ENCODE measurements at regions not wholly inside any gene's neighbourhood (a gene's known extent, or its start where the extent isn't known, plus 50 kb on each side); places are given as distances from the start of the nearest gene placed in this dataset.

DNA sequence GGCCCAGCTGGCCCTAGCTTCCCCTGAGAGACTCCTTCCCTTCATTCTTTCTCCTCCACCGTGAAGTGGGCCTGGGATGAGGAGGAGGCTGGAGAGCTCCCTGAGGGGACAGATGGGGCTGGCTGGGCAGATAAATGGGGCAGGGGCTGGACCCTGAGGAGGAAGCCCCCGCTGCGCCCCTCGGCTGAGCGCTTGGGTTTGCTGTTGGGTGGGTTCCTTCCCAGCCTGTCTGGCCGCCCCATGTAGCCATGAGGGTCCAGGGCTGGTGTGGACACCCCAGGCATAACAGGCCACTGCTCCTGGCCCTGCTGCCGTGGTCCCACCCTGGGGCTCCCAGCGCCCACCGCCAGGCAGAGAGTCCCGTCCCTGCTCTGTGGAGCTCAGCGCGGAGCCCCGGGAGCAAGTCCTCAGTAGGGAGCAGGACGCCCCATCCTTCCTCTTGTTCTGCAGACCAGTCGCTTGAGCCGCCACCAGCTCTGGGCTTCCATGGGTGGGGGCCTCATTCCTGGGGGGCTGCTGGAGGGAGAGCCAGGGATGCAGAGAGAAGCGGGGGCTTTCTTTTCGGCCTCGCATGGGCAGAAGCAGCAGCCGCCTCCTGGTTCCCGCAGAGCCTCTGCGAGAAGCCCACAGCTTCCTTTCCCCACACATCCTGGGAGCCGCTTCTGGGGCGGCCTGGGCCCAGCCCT, 266.4 kb upstream of the TCERG1L start:
- Histone ChIP-seq H3K4me3 (replicated peaks in 1 of 3; ENCODE audit: low read depth in 2 of 3, low read length in 3 of 3) (no peak overlapping the region), H4K20me1 (ENCODE audit: insufficient read depth, low read length) (no peaks in the 10 kb centered on the region), H3K36me3 (replicated peaks in 1 of 2; ENCODE audit: control insufficient read depth in 1 of 2, insufficient read depth in 2 of 2, low read length in 2 of 2) (no peaks in the 10 kb centered on the region), H3K9ac (ENCODE audit: insufficient read depth, low read length, poor library complexity, severe bottlenecking) (no peak overlapping the region), H3K9me3 (replicated peaks in 1 of 2; ENCODE audit: control insufficient read depth in 1 of 2, insufficient read depth in 1 of 2, low read length in 2 of 2) (no peaks in the 10 kb centered on the region), H3K27ac (ENCODE audit: low read depth in 1 of 2, low read length in 2 of 2) (no peak overlapping the region), H3K4me2 (replicated peaks; ENCODE audit: extremely low read depth, low read length, poor library complexity, severe bottlenecking) (no peak overlapping the region), H3K79me2 (ENCODE audit: insufficient read depth, low read length) (no peaks in the 10 kb centered on the region), H3K4me1 (ENCODE audit: control insufficient read depth in 1 of 2, insufficient read depth in 2 of 2, low read length in 2 of 2) (no peaks in the 10 kb centered on the region), H3K27me3 (ENCODE audit: control insufficient read depth in 2 of 2, insufficient read depth in 2 of 2, low read length in 2 of 2) (no peaks in the 10 kb centered on the region), H2AFZ (ENCODE audit: insufficient read depth, low read depth, low read length, poor library complexity, severe bottlenecking) (no peak overlapping the region)
- Mint-ChIP-seq H3K4me1 (no peaks in the 10 kb centered on the region), H3K9me3 (peaks cover 0 to 3% (median 0%) of the 10 kb centered on the region in 7 donors), H3K27me3 (ENCODE audit: low read depth in 3 of 3) (peaks cover 2 to 4% (median 3%) of the 10 kb centered on the region in 3 donors), H3K27ac (no peak overlapping the region), H3K4me3 (no peak overlapping the region), H3K36me3 (no peaks in the 10 kb centered on the region)
- TF ChIP-seq, protein P1, sequence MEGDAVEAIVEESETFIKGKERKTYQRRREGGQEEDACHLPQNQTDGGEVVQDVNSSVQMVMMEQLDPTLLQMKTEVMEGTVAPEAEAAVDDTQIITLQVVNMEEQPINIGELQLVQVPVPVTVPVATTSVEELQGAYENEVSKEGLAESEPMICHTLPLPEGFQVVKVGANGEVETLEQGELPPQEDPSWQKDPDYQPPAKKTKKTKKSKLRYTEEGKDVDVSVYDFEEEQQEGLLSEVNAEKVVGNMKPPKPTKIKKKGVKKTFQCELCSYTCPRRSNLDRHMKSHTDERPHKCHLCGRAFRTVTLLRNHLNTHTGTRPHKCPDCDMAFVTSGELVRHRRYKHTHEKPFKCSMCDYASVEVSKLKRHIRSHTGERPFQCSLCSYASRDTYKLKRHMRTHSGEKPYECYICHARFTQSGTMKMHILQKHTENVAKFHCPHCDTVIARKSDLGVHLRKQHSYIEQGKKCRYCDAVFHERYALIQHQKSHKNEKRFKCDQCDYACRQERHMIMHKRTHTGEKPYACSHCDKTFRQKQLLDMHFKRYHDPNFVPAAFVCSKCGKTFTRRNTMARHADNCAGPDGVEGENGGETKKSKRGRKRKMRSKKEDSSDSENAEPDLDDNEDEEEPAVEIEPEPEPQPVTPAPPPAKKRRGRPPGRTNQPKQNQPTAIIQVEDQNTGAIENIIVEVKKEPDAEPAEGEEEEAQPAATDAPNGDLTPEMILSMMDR (IDR thresholded peaks at IDR 0.05), result no peak
- intact Hi-C loops (cut with micrococcal nuclease), result no loop called here
- WGBS (ENCODE audit: insufficient coverage), result 85% methylated on average over 19 of the region's 24 CpGs
- DNase-seq, result no peak

DNA sequence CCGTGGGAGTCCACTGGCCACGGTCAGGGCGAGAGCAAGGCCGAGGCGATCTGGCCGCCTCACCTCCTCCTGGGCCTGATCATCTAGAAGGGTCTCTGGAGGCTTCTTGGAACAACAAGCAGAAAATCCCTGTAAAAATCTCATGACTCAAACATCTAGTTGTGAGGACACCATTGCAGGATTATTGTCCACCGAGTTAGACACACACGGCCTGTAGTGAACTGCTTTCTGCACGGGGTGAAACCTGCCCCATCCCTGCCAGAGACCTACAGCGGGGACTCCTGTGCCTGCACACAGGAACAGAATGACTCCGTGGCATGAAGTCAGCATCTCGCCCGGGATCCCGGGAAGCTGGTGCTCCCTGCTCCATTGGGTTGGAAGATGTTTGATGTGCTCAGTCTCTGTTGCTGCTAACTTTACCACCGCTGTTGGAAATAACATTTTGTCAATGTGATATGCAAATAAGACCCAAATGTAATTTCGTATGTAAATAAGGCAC, 267.0 kb upstream of the TCERG1L start:
- Histone ChIP-seq H3K4me2 (replicated peaks; ENCODE audit: extremely low read depth, low read length, poor library complexity, severe bottlenecking) (no peak overlapping the region), H3K27ac (ENCODE audit: low read depth in 1 of 2, low read length in 2 of 2) (no peak overlapping the region), H3K27me3 (ENCODE audit: control insufficient read depth in 2 of 2, insufficient read depth in 2 of 2, low read length in 2 of 2) (no peaks in the 10 kb centered on the region), H3K4me3 (replicated peaks in 1 of 3; ENCODE audit: low read depth in 2 of 3, low read length in 3 of 3) (no peak overlapping the region), H3K9me3 (replicated peaks in 1 of 2; ENCODE audit: control insufficient read depth in 1 of 2, insufficient read depth in 1 of 2, low read length in 2 of 2) (no peaks in the 10 kb centered on the region), H3K4me1 (ENCODE audit: control insufficient read depth in 1 of 2, insufficient read depth in 2 of 2, low read length in 2 of 2) (no peaks in the 10 kb centered on the region), H3K36me3 (replicated peaks in 1 of 2; ENCODE audit: control insufficient read depth in 1 of 2, insufficient read depth in 2 of 2, low read length in 2 of 2) (no peaks in the 10 kb centered on the region), H3K9ac (ENCODE audit: insufficient read depth, low read length, poor library complexity, severe bottlenecking) (no peak overlapping the region), H3K79me2 (ENCODE audit: insufficient read depth, low read length) (no peaks in the 10 kb centered on the region), H4K20me1 (ENCODE audit: insufficient read depth, low read length) (no peaks in the 10 kb centered on the region), H2AFZ (ENCODE audit: insufficient read depth, low read depth, low read length, poor library complexity, severe bottlenecking) (no peak overlapping the region)
- Mint-ChIP-seq H3K27ac (no peak overlapping the region), H3K27me3 (ENCODE audit: low read depth in 3 of 3) (peaks cover 2 to 4% (median 3%) of the 10 kb centered on the region in 3 donors), H3K4me3 (no peak overlapping the region), H3K9me3 (peaks cover 0 to 3% (median 0%) of the 10 kb centered on the region in 7 donors), H3K36me3 (no peaks in the 10 kb centered on the region), H3K4me1 (no peaks in the 10 kb centered on the region)
- TF ChIP-seq, protein P1 (IDR thresholded peaks at IDR 0.05), result no peak
- no peak for DNase-seq
- intact Hi-C loops (cut with micrococcal nuclease), result no loop called here
- 86% methylated on average over 13 of the region's 16 CpGs for WGBS (ENCODE audit: insufficient coverage)

Measured in CD14-positive monocyte (primary cell).